Posterior cingulate gyrus (tissue), 11 donors: ENCODE measurements at regions not wholly inside any gene's neighbourhood (a gene's known extent, or its start where the extent isn't known, plus 50 kb on each side); places are given as distances from the start of the nearest gene placed in this dataset.

ENCODE experiments used
- DNase-seq, 10 donors: peaks; one replicate each; pipeline versions ENCODE4 v3.0.0 to v3.0.0-alpha.2; 2020 to 2021; ENCODE audit warnings: mixed read lengths in 3 of 10
- intact Hi-C: fragments of 100-400 bp; cut with DNase I; formaldehyde crosslinking; loops from one replicate; pipeline ENCODE4 v1.15.1; 2023

DNA sequence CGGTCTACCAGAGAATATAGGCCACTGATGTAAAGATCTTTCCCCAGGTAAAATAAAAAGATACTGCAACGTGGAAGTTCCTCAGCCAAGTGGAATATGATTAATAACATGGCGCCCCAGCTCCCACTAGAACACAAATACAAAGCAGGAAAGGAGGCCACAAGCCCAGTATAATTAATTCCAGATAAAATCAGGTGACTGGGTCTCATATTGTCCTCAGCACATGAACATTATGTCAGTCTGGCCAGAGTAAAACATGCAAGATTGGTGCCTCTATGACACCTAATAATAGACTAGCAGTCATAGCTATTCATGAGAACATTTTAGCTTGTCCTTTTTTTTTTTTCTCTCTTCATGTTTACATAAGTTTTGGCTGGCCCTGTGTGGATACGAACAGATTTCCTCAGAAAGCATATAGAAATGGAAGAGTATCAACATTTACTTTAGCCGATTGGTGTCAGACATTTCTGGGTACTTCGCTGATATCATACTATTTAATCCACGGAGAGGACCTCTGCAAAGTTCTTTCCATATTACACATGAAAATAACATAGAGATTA is 523.8 kb upstream of the SETBP1 start:
- no peak for DNase-seq
- intact Hi-C loops: no loop called here

DNA sequence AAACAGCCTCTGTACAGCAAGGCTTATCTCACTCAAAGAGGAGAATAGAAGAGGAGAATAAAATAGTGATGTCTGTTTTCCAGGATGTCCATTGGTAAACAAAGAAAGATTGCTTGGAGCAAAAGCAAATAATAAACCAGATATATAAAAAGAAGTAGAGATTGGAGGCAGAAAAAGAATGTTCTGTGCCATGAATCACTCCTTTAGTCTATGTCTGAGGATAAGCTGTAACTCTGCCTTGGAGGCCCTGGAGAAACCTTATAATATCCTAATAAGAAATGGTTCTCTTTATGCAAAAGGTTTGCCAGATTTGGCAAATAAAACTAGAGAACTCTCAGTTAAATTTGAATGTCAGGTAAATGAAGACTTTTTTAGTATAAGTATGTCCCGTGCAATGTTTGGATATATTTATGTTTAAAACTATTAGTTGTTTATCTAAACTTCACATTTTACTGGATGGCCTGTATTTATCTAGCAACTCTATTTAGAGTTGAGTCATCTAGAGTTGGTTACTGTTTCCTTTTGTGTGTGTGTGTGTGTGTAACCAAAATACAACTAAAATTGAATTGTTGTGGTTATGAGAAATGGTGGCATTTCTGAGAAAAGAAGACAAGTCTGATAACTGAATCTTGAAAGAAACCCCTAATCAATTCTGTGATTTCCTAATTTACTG is 510.3 kb upstream of the SETBP1 start:
- DNase-seq: no peak
- intact Hi-C loops: no loop called here

DNA sequence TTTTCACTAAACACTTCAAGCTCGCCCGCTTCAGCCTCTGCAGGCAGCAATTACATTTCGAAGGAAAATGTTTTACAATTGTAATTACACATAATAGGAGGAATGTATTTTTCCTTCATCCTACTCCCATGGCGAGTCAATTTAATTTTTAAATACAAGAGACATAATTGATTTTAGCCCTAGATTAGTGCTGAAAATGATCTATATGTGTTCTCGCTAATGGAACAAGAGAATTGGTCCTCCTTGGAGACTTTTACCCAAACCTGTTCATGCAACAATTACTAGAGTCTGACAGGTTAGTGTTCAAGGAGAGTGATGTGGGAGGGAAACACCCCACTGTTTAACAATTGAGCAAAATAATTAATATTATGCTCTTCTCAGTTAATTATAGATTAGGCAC is 509.4 kb upstream of the SETBP1 start:
- intact Hi-C loops: no loop called here
- DNase-seq: no peak

DNA sequence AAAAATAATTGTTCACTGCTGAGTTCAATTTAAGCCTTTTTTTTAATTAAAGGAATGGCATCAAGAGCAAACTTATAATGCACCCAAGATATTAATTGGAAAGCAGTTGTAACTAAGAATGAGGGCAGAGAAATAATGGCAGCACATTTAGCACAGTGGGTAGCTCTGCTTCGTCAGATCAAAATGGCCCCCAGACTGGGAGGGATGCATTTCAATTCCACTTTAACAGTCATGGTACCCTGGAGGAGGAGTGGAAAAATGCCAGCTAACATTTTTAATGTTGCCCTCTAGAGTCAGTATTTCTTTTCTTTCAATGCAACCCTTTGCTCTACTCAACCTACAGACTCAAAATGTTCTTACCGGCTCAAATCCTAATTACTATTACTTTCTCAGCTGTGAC is 504.8 kb upstream of the SETBP1 start:
- intact Hi-C loops: no loop called here
- DNase-seq: no peak

DNA sequence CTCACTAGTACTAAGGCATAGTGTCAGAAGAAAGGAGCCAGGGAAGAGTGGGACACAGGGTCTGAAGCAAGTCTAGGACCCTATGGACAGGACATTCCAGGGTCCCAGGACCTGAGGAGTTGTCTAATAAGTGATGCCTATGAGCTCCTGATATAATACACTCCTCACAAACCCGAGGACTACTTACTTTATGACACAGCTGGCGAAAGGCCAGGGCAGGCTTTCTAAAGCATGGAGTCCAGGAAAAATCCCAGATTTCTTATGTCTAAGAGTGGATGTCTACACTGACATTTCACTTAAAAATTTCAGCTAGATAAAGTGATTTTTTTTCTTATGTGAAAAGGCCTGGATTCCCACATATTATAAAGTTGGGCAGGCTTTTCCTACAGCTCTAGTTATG is 502.2 kb upstream of the SETBP1 start:
- DNase-seq: peak in 1 of 10 donors; percentile 50

DNA sequence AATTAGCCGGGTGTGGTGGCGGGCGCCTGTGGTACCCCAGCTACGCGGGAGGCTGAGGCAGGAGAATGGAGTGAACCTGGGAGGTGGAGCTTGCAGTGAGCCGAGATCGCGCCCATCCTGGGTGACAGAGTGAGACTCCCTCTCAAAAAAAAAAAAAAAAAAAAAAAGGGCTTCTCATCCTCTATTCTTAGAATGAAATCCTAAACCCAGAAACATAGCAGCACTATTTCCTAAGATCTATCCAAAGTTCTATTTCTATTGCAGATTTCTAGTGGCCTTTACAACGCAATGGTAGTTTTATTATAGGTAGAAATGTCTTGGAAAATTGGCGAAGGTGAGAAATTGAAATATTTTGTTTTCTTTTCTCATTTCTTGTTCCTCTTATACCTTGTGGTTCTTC is 501.0 kb upstream of the SETBP1 start:
- no peak for DNase-seq
- intact Hi-C loops: no loop called here

More for the DNA sequence above, 502.2 kb upstream of the SETBP1 start:
- intact Hi-C loops: no loop called here

DNA sequence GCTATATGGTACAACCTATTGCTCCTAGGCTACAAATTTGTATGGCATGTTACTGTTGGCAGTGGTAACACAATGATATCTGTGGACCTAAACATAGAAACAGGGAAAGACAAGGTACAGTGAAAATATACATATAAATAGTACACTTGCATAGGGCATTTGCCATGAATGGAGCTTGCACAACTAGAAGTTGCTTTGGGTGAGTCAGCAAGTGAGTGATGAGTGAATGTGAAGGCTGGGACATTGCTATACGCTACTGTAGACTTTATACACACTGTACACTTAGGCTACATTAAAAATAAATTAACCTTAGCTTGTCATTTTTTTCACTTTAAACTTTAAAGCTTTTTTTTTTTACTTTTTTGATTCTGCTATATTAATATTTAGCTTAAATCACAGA is 500.0 kb upstream of the SETBP1 start:
- intact Hi-C loops: no loop called here

DNA sequence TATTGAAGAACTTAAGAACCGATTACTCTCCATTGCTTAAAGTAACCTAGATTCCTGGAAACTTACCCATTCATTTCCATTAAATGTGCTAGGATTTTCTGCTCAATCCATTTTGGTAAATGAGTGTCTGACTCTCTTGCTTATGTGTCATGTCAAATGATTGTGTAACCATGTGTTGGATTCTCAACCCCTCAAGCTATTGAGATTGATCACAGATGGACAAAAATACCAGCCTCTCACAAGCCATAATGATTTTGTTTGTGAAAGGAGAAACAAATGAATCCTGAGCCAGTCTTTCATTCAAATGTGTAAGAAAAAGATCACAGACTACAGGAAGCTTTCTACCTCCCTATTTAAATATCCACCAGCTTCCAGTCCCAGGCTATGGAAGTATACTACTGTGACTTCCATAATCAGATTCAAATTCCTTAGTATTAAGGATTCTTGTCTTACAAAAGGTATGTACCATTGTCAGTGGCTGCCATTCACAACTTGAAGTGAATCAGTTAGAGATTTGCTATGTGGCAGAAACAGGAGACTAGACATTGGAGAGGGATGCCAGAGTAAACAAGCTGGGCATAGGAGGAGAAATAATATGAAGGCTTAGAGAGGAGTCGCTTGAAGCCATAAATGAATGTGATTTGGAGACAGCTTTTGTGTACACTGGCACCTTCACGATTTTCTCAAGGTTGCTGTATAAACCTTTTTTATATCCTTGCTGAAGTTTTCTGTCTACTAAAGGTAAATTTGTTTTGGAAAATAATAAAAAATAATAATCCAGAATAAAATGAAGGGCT is 498.5 kb upstream of the SETBP1 start:
- intact Hi-C loops: no loop called here
- DNase-seq: no peak

More for the DNA sequence above, 500.0 kb upstream of the SETBP1 start:
- no peak for DNase-seq

DNA sequence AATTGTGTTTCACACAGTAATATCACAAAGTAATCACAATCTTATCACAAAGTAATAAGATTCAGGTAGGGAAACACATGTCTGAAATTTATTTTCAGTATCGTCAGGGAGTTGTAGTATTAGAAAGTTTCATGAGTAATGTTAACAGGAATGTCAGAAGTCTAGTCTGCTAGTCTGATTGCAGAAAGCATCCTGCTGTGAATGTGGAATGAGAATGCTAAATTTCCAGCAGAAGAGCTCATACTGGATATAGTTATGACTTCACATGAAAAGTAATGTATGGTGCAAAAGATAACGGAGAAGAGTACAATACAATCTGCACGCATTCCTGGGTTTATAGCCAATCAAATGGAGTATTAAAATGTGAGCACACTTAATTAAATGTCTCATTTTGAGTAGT is 494.7 kb upstream of the SETBP1 start:
- DNase-seq: no peak
- intact Hi-C loops: no loop called here

DNA sequence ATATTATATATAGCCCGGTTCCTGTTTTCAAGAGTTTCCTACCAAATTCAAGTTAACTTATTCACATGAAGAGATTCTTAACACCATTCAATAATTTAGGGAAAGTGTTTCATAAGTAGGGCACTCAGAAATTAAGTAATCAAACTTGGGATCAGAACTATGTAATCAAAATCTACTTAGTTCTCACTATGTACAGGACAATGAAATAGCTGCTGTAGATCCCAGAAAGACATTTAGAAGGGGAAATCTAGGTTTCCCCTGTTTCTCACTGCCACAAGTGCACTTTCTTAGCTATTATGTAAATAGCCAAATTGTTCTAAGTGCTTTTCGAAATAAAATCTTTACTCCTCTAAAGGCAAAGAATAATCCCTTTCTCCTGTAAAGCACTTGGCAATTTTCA is 493.6 kb upstream of the SETBP1 start:
- intact Hi-C loops: no loop called here
- DNase-seq: no peak

DNA sequence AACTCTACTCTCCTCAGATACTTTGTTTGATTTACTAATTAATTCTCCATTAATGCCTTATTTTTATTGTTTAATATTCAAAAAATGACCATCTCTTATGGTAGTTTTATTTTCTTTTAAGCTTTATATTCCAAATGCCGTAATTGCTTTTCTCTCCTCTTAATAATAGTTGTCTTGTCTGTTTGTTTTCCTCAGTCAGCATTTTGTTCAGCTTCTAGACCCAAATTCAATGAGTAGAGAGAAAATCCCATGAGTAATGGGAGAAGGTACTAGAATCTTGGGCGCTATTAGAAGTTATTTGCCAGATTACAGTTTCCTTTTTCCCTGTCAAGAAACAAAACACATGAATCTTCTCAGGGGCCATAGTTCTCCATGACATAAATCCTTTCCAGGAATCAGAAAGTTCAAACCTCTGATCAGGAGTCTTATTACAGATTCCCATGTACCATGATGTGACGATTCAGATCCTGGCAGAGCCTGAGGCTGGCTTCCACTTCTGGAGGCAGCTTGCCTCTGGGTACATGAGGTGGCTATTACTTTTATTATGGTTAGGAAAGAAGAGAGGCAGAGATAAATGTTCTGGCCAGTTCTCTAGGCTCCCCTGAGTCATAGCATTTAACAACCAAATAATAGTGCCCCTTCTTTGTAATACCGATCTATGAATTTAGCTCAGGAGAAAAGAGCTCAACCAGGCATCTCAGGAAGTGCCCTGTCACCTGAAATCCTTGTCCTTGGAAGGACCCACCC is 485.1 kb upstream of the SETBP1 start:
- DNase-seq: no peak
- intact Hi-C loops: no loop called here

DNA sequence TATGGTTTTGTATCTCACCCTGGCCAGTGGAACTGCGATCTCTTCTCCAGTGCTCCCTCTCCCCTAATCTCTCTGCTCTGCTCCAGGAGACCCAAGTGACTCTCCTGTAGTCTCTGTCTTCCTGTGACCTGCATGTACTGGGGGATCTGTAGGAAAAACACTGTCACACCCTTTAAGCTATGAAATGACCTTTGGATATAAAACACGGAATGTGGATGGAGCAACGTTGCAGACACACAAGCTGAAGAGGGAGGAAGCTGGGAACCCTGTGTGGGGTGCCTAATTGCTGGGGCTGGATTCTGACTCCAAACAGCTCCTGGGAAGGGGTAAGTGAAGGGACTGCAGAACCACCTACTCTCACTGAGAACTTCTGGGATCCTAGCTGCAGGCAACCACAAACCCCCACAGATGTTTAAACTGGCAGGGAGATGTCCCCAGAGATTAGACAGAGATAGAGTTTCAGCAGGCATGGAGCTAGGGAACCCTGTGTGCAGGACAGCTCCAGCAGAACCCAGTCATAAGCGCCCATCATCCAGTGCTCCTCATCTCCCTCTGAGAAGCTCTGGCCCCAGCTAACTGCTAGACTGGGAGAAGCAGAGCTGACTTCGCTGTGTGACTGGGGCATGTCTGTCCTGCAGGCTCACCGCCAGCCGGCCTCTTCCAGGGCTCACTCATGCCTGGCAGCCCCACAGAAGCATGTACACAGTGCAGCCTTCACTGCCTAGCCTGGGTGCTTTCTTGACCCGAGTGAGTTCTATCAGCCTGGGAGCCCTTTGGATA is 482.7 kb upstream of the SETBP1 start:
- peak in 1 of 10 donors; percentile 77 for DNase-seq
- intact Hi-C loops: no loop called here

DNA sequence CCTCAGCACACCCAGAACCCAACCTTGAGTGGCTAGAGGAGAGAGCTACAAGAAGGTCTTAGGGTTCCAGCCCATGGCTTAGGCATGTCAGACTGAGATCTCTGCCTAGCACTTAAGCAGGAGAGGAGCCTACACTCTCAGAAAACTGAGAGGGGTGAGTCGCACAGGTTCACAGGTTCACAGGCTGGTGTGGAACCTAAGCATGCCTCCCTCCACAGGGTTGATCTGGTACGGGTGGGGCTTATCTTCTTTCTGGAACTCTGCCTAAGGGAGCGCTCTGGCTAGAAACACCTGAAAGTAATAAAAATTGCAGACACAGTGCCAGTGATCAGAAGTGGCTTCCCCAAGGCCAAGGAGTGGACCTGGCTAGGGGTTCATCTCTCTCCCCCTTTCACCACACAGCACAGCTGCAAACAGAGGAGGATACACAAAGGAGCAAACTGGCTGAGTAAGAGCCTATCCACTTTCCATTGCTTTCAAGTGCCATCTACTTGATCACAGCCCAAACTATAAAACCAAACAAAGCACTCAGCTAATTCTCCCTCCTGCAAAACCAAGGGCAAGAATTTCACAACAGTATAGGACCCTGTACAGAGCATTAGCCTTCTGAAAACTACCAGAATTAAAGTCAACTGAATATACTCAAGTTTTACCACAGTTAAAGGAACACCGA is 481.9 kb upstream of the SETBP1 start:
- DNase-seq: no peak
- intact Hi-C loops: no loop called here

DNA sequence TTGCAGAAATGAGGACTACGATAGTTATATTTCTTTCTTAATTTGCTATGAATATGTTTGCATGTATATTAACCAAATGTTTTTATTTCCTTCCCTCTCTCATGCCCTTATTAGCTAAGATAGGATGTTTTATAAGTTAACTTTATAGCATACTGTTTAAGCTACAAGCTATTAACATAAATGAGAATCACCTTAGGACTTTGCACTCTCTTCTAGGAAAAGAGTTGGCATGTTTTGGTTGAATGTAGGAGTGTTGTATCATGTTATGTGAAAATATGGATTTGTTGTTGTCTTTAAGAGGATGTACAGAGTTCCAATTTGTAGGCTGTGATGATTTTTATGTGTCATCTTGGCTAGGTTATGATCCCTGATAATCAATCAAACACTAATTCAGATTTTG is 467.4 kb upstream of the SETBP1 start:
- DNase-seq: no peak
- intact Hi-C loops: no loop called here

DNA sequence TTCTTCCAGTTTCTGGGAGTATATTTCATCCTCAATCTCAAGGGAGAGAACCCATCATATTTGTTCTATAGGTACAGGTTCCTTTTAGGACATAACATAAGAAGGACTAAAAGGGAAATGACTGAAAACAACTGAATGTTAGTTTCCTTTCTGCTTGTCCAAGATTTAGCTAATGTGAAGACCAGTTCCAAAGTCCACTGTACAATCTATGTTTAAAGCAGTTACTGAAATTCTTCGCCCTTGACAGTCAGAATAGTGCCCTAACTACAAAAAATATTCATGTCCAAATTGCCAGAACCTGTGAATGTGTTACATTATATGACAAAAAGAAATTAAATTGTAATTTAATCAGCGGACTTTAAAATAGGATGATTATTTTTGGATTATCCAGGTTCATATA is 466.3 kb upstream of the SETBP1 start:
- no peak for DNase-seq
- intact Hi-C loops: no loop called here

DNA sequence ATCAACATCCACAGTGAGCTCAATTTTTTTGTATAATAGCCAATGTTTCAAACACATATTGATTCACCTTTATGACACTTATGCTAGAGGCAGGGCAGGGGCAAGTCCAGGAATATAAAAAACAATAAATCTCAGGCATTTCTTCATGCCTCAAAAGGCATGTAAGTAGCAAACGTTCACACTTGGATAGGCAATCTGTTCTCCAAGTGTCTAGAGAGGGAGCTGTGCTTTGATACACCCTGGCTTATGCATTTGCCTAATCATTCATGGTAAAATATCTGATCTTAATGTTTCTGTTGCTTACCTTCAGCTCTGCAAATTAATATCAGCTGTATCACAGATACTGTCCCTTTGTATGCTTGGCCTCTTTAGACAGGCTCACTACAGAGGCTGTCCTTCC is 464.5 kb upstream of the SETBP1 start:
- no peak for DNase-seq
- intact Hi-C loops: no loop called here

DNA sequence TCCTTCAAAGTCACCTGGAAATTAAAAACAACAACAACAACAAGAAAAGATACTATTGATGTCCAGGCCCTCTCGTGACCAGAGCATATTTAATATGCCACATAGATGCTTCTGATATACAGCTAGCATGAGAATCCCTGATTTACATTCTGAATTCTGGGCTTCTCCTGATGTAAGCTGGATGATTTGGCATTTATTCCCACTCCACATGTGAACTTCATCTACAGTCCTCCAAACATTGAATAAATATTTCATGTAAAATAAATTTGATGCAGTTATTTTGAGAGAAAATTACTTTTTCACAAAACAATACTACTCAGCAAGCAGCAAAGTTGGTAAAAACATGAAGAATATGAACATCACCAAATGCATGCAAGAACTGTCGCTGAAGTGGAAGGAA is 453.2 kb upstream of the SETBP1 start:
- no peak for DNase-seq
- intact Hi-C loops: no loop called here

DNA sequence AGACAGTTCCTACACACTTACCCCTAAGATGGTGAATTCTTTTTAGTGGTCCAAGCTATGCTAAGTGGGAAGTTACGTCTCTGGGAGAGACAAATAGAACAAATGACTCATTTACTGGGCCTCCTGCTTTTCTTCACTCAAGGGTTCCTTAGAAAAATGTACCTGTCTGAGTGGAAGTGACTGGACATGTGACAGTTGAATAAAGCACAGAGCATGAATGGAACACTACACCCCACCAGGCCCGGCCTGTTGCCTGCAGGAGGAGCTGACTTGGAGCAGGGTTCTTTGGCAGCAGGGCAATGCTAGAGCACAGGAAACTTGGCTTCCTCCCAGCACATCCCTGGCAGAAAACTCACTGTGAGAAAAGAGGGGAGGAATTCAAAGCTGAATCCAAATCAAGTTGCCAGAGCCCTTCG is 451.0 kb upstream of the SETBP1 start:
- DNase-seq: peak; percentile 40 to 93 (median 76)
- intact Hi-C loops: no loop called here

DNA sequence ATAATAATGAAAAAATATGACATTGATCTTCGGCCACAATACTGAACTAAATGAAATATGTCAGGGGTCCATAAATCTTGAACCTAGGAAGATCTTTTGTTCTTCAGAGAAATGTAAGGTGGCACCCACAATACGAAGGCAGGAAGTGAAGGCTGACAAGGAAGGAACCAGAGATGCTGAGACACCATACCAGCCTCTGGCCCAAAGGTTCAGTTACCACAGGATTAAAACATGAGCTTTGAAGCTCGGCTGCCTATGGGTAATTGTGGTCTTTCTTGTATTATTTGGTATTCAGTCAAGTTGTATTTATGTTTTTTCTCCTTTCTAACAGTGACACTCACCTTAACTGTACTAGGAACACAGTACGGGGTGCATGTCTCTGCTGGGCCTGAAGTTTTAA is 448.8 kb upstream of the SETBP1 start:
- no peak for DNase-seq
- intact Hi-C loops: no loop called here

DNA sequence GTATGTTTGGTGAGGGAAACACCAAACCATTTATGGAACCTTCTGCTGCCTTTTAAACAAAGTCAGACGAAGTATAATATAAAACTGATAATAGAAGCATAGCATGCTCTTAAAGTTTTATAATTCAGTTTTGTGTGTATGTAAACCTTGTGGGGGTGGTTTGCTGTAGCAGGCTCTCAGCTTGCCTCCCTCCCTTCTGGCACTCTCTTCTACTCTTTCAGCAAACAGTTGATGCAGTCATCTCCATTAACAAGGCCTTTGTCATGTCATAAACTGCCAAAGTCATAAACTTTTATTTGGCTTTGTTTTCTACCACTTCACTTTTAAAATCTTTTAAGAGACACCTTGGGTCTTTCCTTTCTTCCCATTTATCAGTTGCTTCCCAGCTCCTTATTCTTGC is 448.2 kb upstream of the SETBP1 start:
- DNase-seq: peak in 1 of 10 donors; percentile 40
- intact Hi-C loops: no loop called here
